Fibroblast of pulmonary artery (primary cell): ENCODE measurements at regions not wholly inside any gene's neighbourhood (a gene's known extent, or its start where the extent isn't known, plus 50 kb on each side); places are given as distances from the start of the nearest gene placed in this dataset.

Experiments used
- DNase-seq: peaks from one replicate; pipeline ENCODE4 v3.0.0-alpha.2; 2010; ENCODE audit warnings: low read depth
- H3K4me3 ChIP-seq: replicated peaks from 2 replicates; pipeline ENCODE4 v1.5.1; 2011; ENCODE audit warnings: low read depth, mild to moderate bottlenecking, control low read depth, low read length, moderate library complexity
- CTCF ChIP-seq: IDR thresholded peaks from 2 replicates; pipeline ENCODE4 v1.5.1; 2011; ENCODE audit warnings: mild to moderate bottlenecking, control low read depth, low read length, inconsistent platforms; ENCODE audit errors: missing control alignments

- no peak overlapping the region for H3K4me3 ChIP-seq
- peak; percentile 11 for DNase-seq
- TF ChIP-seq CTCF, result no peak
Observed at GRCh38 chr14:25904446-25904845, 693.4 kb downstream of the NOVA1 start.

GRCh38 chr14:25899197-25899596 lies 698.6 kb downstream of the NOVA1 start:
- H3K4me3 ChIP-seq, result no peak overlapping the region
- TF ChIP-seq CTCF, result no peak
- DNase-seq, result no peak

GRCh38 chr14:25896777-25897176 lies 701.1 kb downstream of the NOVA1 start:
- no peak overlapping the region for H3K4me3 ChIP-seq
- no peak for DNase-seq
- TF ChIP-seq CTCF, result no peak

- no peak overlapping the region for H3K4me3 ChIP-seq
- TF ChIP-seq CTCF, result no peak
- DNase-seq, result no peak
Observed at GRCh38 chr14:25895740-25896139, 702.1 kb downstream of the NOVA1 start.

- peak; percentile 48 for DNase-seq
- TF ChIP-seq CTCF, result no peak
- no peak overlapping the region for H3K4me3 ChIP-seq
Observed at GRCh38 chr14:25887251-25887878, 710.5 kb downstream of the NOVA1 start.

- no peak for DNase-seq
- TF ChIP-seq CTCF, result no peak
- no peak overlapping the region for H3K4me3 ChIP-seq
Observed at GRCh38 chr14:25884657-25885056, 713.2 kb downstream of the NOVA1 start.

GRCh38 chr14:25882899-25883298 lies 714.9 kb downstream of the NOVA1 start:
- no peak for DNase-seq
- TF ChIP-seq CTCF, result no peak
- no peak overlapping the region for H3K4me3 ChIP-seq
